GM23248 (cell line): ENCODE measurements at regions not wholly inside any gene's neighbourhood (a gene's known extent, or its start where the extent isn't known, plus 50 kb on each side); places are given as distances from the start of the nearest gene placed in this dataset.
A peak's percentile ranks its signal among the peaks of the same experiment; 100 is the strongest.

Source experiments
- DNase-seq: peaks from one replicate; pipeline ENCODE4 v3.0.0-alpha.2; 2015
- H2AFZ ChIP-seq: fragments of 200-600 bp; sonication (generic); 2 replicates; pipeline ENCODE4 v1.6.1; 2016; ENCODE audit warnings: antibody characterized with exemption
- H3F3A ChIP-seq: fragments of 200-600 bp; sonication (generic); 2 replicates; pipeline ENCODE4 v1.6.1; 2016; ENCODE audit warnings: mild to moderate bottlenecking, antibody characterized with exemption, mixed run types; ENCODE audit not compliant: insufficient read depth
- H3K27ac ChIP-seq: fragments of 200-600 bp; sonication (generic); 2 replicates; pipeline ENCODE4 v1.5.1; 2016; ENCODE audit warnings: mild to moderate bottlenecking
- H3K27me3 ChIP-seq: fragments of 200-600 bp; sonication (generic); replicated peaks from 2 replicates; pipeline ENCODE4 v1.6.1; 2016; ENCODE audit warnings: mild to moderate bottlenecking; ENCODE audit not compliant: insufficient read depth
- H3K36me3 ChIP-seq: fragments of 200-600 bp; sonication (generic); 2 replicates; pipeline ENCODE4 v1.6.1; 2016; ENCODE audit warnings: low read depth, mild to moderate bottlenecking
- H3K4me1 ChIP-seq: fragments of 200-600 bp; sonication (generic); 2 replicates; pipeline ENCODE4 v1.6.1; 2016; ENCODE audit warnings: mild to moderate bottlenecking; ENCODE audit not compliant: insufficient read depth
- H3K4me2 ChIP-seq: fragments of 200-600 bp; sonication (generic); one replicate; pipeline ENCODE4 v1.6.1; 2016; ENCODE audit warnings: mild to moderate bottlenecking; ENCODE audit not compliant: unreplicated experiment
- H3K4me3 ChIP-seq: fragments of 200-600 bp; sonication (generic); 2 replicates; pipeline ENCODE4 v1.5.1; 2016; ENCODE audit warnings: mild to moderate bottlenecking
- H3K79me2 ChIP-seq: fragments of 200-600 bp; sonication (generic); 2 replicates; pipeline ENCODE4 v1.6.1; 2016; ENCODE audit warnings: mild to moderate bottlenecking; ENCODE audit not compliant: insufficient read depth
- H3K9ac ChIP-seq: fragments of 200-600 bp; sonication (generic); 2 replicates; pipeline ENCODE4 v1.6.1; 2016; ENCODE audit warnings: mild to moderate bottlenecking
- H3K9me2 ChIP-seq: fragments of 200-600 bp; sonication (generic); 2 replicates; pipeline ENCODE4 v1.6.1; 2016; ENCODE audit warnings: mixed run types, mild to moderate bottlenecking, moderate library complexity; ENCODE audit not compliant: insufficient read depth
- H3K9me3 ChIP-seq: fragments of 200-600 bp; sonication (generic); one replicate; pipeline ENCODE4 v1.6.1; 2017; ENCODE audit warnings: low read depth
- H4K20me1 ChIP-seq: fragments of 200-600 bp; sonication (generic); 2 replicates; pipeline ENCODE4 v1.6.0; 2016; ENCODE audit not compliant: insufficient read depth
- EZH2 ChIP-seq: fragments of 200-600 bp; sonication (generic); IDR thresholded peaks from 2 replicates; pipeline ENCODE4 v1.6.1; 2018; ENCODE audit warnings: antibody characterized with exemption, mild to moderate bottlenecking; ENCODE audit not compliant: insufficient read depth, poor library complexity, severe bottlenecking
- EZH2phosphoT487 ChIP-seq: fragments of 200-600 bp; sonication (generic); IDR thresholded peaks from 2 replicates; pipeline ENCODE4 v1.6.1; 2018; ENCODE audit warnings: antibody characterized with exemption, moderate library complexity, mild to moderate bottlenecking, low read depth; ENCODE audit not compliant: insufficient read depth
- WGBS, 2 experiments: methylation state at CpG; one replicate each; pipeline ENCODE4 v1.1.6; 2015 to 2017; ENCODE audit warnings: low lambda C conversion rate in 2 of 2, low coverage in 1 of 2; ENCODE audit errors: missing lambda C conversion rate in 2 of 2; 5-methylcytosine and 5-hydroxymethylcytosine counted together
- in situ Hi-C: fragments of 300-500 bp; cut with MboI; formaldehyde crosslinking; loops from 2 replicates; pipeline ENCODE4 v1.15.0; 2020

GRCh38 chr6:14037402-14038277 lies 79.9 kb upstream of the CD83 start:
- Histone ChIP-seq H3K36me3 (no peaks in the 10 kb centered on the region), H3K9me2 (no peaks in the 10 kb centered on the region), H3K9ac (peak overlapping the region; percentile 35), H2AFZ (peak overlapping the region; percentile 80), H4K20me1 (no peaks in the 10 kb centered on the region), H3K4me2 (peak overlapping the region; percentile 72), H3F3A (peaks cover 22% of the 10 kb centered on the region; the same call in 1 of the 2 replicates), H3K9me3 (no peaks in the 10 kb centered on the region), H3K79me2 (no peaks in the 10 kb centered on the region), H3K27ac (peak overlapping the region; percentile 29), H3K27me3 (no peaks in the 10 kb centered on the region), H3K4me1 (peaks cover 35% of the 10 kb centered on the region), H3K4me3 (peak overlapping the region; percentile 39)
- WGBS, 2 experiments, result 66 to 67% methylated on average over 12 of the region's 12 CpGs
- peak; percentile 90 for DNase-seq
- TF ChIP-seq EZH2phosphoT487 (no peak), EZH2 (no peak)
- in situ Hi-C loops, result no loop called here

DNA sequence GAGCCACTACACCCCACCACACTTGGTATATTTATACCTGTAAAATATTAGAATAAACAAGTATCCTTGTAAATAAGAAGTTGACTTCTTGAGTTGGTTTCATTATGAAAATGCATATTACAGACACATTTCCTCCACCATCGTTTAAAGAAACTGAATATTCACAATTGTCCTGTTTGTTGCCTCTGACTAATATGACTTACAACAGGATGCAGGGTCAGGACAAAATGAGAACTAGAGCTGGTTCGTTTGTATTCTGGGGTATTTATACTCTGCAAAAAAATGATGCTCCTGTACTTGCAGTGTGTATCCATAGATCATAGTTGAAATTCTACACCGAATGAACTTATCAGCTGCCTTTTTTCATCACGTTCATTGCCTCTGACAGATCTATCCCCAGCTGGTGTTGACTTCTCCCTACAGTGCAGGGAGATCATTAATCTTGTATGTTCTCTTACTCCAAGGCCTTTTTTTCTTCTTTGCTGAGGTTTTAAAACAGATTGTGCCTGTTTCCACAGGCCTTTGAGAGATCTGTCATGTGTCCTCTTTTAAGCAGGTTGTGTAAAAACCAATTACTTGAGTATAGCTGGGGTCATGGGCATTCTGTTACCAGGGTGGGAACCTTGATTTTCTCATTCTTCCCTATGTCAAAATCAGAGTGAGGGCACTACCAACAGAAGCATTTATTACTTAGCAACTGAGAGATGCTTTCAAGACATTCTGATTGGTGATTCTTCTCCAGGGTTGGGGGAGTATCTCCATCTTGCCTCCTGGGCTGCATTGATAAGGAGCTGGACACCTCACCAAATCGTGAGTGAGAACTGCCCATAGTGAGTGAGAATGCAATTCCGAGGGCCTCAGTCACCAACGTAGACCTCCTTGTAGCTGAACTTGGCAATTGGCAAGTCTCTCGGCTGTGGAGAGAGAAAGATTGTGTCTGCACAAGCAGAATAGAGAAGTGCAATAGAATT lies 78.8 kb upstream of the CD83 start:
- no peak overlapping the region for H3K4me2 ChIP-seq
- H3K9ac ChIP-seq, result no peak overlapping the region
- peak overlapping the region; percentile 7; the same call in 1 of the 2 replicates for H2AFZ ChIP-seq
- no peaks in the 10 kb centered on the region for H3K9me2 ChIP-seq
- in situ Hi-C loops, result no loop called here
- no peak for DNase-seq
- no peaks in the 10 kb centered on the region for H4K20me1 ChIP-seq
- H3K4me3 ChIP-seq, result no peak overlapping the region
- no peaks in the 10 kb centered on the region for H3K79me2 ChIP-seq
- H3K36me3 ChIP-seq, result no peaks in the 10 kb centered on the region
- H3K27ac ChIP-seq, result no peak overlapping the region
- peaks cover 22% of the 10 kb centered on the region; the same call in 1 of the 2 replicates for H3F3A ChIP-seq
- H3K4me1 ChIP-seq, result peaks cover 35% of the 10 kb centered on the region
- no peaks in the 10 kb centered on the region for H3K27me3 ChIP-seq
- WGBS, 2 experiments, result 53 to 54% methylated on average over 8 of the region's 8 CpGs
- no peaks in the 10 kb centered on the region for H3K9me3 ChIP-seq
- TF ChIP-seq EZH2 (no peak), EZH2phosphoT487 (no peak)

GRCh38 chr6:14040042-14040441 lies 77.5 kb upstream of the CD83 start:
- H3K9me3 ChIP-seq, result no peaks in the 10 kb centered on the region
- DNase-seq, result no peak
- peaks cover 32% of the 10 kb centered on the region for H3K4me1 ChIP-seq
- H3K36me3 ChIP-seq, result no peaks in the 10 kb centered on the region
- no peaks in the 10 kb centered on the region for H3K9me2 ChIP-seq
- H4K20me1 ChIP-seq, result no peaks in the 10 kb centered on the region
- TF ChIP-seq EZH2 (no peak), EZH2phosphoT487 (no peak)
- in situ Hi-C loops, result no loop called here
- H3K27ac ChIP-seq, result no peak overlapping the region
- H3K4me3 ChIP-seq, result no peak overlapping the region
- H3K27me3 ChIP-seq, result no peaks in the 10 kb centered on the region
- no peak overlapping the region for H3K4me2 ChIP-seq
- H3F3A ChIP-seq, result peaks cover 22% of the 10 kb centered on the region; the same call in 1 of the 2 replicates
- no peak overlapping the region for H3K9ac ChIP-seq
- H2AFZ ChIP-seq, result no peak overlapping the region
- no peaks in the 10 kb centered on the region for H3K79me2 ChIP-seq

DNA sequence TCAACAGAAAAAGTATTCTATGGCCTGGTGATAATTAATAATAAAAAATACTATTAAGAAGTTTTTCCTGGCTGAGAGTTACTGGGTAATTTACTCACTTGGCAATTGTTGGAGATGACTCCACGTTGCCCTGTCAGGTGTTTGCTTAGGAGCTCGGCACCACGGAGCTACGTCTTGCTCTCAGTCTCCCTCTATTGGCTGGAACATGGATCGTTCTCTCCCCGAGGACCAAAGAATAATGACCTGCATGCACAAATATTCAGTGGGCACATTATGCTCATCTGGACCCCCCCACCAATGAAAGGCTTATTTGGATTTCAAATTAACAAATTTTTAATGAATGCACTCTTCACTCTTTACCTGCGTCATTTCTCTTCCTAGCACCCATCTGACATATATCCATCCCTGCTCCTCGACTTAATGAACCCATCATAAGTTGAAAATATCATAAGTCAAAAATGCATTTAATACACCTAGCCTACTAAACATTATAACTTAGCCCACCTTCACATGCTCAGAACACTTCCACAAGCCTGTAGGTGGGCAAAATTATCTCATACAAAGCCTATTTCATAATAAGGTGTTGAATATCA lies 71.0 kb upstream of the CD83 start:
- no peaks in the 10 kb centered on the region for H3K9me3 ChIP-seq
- H4K20me1 ChIP-seq, result no peaks in the 10 kb centered on the region
- no peaks in the 10 kb centered on the region for H3K36me3 ChIP-seq
- H2AFZ ChIP-seq, result no peak overlapping the region
- no peak for TF ChIP-seq EZH2phosphoT487
- TF ChIP-seq EZH2, result no peak
- H3K9me2 ChIP-seq, result no peaks in the 10 kb centered on the region
- peak; percentile 79 for DNase-seq
- no peaks in the 10 kb centered on the region for H3K27me3 ChIP-seq
- no peak overlapping the region for H3K4me3 ChIP-seq
- 0 out of 2 replicates have a peak, but pooled peaks cover 3% of the 10 kb centered on the region for H3K4me1 ChIP-seq
- in situ Hi-C loops, result no loop called here
- no peak overlapping the region for H3K9ac ChIP-seq
- no peaks in the 10 kb centered on the region for H3F3A ChIP-seq
- no peak overlapping the region for H3K4me2 ChIP-seq
- H3K27ac ChIP-seq, result no peak overlapping the region
- H3K79me2 ChIP-seq, result no peaks in the 10 kb centered on the region
- WGBS, 2 experiments, result 23 to 28% methylated on average over 8 of the region's 8 CpGs
